GM04503 (cell line): ENCODE measurements at regions not wholly inside any gene's neighbourhood (a gene's known extent, or its start where the extent isn't known, plus 50 kb on each side); places are given as distances from the start of the nearest gene placed in this dataset.

ENCODE experiments used
- DNase-seq: peaks from one replicate; pipeline ENCODE4 v3.0.0-alpha.2; 2012; ENCODE audit warnings: low read depth

- no peak for DNase-seq
These were observed 1575.6 kb downstream of the NCAM2 start for GRCh38 chr21:22573834-22574233.

- no peak for DNase-seq
These were observed 1577.0 kb downstream of the NCAM2 start for GRCh38 chr21:22575165-22575584.

- no peak for DNase-seq
These were observed 1581.5 kb downstream of the NCAM2 start for GRCh38 chr21:22579741-22580140.

- DNase-seq: no peak
These were observed 1583.8 kb downstream of the NCAM2 start for GRCh38 chr21:22582026-22582425.

- no peak for DNase-seq
These were observed 1586.1 kb downstream of the NCAM2 start for GRCh38 chr21:22584308-22584707.

GRCh38 chr21:22585558-22585957 is 1587.3 kb downstream of the NCAM2 start:
- DNase-seq: no peak

DNA sequence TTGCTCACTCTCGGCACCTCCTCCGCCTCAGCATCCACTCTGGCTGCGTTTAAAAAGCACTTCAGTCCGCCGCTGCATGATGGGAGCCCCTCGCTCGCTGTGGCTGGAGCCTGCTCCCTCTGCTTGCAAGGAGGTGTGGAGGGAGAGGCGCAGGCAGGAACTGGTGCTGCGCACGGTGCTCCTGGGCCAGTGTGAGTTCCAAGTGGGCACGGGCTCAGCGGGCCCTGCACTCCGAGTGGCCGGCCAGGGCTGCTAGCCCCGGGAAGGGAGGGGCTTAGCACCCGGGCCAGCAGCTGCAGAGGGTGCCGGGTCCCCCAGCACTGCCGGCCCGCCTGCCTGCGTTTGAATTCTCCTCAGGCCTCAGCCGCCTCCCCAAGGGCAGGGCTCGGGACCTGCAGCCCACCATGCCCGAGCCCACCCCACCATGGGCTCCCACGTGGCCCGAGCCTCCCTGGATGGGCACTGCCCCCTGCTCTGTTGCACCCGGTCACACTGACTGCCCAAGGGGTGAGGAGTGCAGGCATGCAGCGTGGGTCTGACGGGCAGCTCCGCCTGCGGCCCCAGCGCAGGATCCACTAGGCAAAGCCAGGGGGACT is 1599.5 kb downstream of the NCAM2 start:
- no peak for DNase-seq

- DNase-seq: no peak
These were observed 1611.6 kb downstream of the NCAM2 start for GRCh38 chr21:22609802-22610201.

DNA sequence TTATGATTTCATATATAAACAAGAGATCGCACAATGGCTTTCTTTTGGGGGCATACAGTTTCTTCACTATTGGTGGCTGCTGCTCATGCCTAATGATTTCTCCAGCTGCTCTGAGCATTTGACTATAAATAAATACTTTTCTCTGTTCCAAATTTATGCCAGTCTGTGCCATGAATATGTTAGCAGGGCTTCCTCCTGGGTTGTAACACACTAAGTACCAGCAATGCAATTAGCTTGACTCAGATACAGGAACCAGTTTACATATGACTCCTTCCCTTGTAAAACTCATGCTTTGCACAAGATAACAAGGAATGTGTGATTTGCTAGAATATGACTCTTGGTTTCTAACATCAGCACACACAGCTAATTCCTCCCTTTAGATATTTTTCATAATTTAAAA is 1629.7 kb downstream of the NCAM2 start:
- DNase-seq: no peak

GRCh38 chr21:22630953-22631465 is 1632.8 kb downstream of the NCAM2 start:
- DNase-seq: no peak

DNA sequence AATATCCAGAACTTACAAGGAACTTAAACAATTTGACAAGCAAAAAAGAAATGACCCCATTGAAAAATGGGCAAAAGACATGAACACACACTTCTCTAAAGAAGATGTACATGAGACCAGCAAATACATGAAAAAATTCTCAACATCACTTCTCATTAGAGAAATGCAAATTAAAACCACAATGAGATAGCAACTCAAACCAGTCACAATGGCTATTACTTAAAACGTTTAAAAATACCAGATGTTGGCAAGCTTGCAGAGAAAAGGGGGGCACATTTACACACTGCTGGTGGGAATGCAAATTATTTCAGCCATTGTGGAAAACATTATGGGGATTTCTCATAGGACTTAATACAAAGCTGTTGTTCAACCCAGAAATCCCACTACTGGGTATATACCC is 1634.0 kb downstream of the NCAM2 start:
- no peak for DNase-seq

DNA sequence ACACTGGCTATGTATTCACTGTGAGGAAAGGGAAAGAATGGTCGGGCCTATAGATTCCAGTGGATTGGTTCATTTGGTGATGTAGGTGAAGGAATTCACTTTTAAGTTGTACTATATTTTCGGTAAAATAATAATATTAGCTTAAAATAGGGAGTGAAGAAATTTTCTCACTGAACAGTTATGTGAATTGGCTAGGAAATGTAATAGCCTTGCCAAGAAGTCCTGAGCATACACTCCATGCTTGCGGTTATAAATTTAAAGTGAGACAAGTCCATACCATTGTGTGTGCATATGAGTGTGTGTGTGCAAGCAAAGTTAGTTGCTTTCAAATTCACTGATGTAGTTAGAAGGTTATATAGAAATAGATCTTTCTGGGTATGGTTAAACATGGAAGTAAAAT is 1651.0 kb downstream of the NCAM2 start:
- no peak for DNase-seq

- DNase-seq: no peak
These were observed 1652.0 kb downstream of the NCAM2 start for GRCh38 chr21:22650226-22650625.

DNA sequence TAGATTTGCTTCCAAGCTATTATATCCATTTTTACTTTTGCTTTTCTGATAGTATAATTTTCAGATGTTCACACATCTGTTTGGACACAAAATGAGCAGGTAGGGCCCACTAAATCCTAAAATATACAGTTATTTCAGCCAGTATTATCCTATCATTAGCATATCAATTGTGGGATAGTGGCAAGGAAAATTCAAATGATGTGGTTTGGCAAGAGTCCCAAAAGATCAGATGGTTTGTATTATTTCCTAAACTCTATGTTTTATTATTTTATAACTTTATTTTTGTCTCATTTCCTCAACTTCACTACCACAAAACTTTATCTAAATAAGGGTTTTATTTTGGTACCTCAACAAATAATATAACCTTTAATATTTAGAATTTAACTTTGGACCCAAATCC is 1659.6 kb downstream of the NCAM2 start:
- no peak for DNase-seq

- DNase-seq: no peak
These were observed 1671.9 kb downstream of the NCAM2 start for GRCh38 chr21:22670148-22670547.

- no peak for DNase-seq
These were observed 1681.0 kb downstream of the NCAM2 start for GRCh38 chr21:22679207-22679606.

DNA sequence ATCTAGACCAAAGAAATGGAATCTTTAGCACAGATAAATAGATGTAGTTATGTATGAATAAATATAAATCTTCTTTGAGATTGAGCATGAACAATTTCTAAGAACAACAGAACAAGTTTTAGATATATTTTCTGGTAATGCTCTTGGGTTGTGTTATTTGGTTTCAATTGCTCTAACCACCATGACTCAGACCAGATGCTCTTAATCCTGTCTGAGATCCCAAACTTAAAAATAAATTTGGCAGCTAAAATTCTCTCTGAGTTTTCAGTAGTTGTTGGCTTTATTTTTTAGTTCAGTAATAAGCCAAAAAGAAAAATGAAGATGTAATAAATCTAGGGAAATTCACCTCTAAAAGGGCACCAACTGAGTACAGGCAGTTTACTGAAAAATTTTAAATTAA is 1693.4 kb downstream of the NCAM2 start:
- DNase-seq: no peak

- no peak for DNase-seq
These were observed 1705.3 kb downstream of the NCAM2 start for GRCh38 chr21:22703521-22703920.

- DNase-seq: no peak
These were observed 1712.5 kb downstream of the NCAM2 start for GRCh38 chr21:22710721-22711120.

DNA sequence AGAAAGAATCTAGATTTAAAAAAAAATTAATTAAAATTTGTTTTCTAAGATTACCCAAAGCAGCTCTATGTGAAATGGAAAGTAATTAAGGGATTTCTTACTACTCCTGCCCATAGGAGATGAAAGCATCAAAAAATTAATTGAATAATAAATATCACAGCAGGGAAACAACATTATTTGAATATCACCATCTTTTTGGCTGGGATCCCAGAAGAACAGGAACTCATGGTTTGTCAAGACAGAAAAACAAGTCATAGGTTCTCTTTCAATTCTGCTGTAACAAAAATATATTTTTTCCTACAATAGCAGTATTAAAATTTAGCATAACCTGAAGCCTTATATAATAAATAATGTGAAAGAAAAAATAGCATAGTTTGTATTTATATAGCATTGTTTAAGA is 1713.4 kb downstream of the NCAM2 start:
- no peak for DNase-seq

DNA sequence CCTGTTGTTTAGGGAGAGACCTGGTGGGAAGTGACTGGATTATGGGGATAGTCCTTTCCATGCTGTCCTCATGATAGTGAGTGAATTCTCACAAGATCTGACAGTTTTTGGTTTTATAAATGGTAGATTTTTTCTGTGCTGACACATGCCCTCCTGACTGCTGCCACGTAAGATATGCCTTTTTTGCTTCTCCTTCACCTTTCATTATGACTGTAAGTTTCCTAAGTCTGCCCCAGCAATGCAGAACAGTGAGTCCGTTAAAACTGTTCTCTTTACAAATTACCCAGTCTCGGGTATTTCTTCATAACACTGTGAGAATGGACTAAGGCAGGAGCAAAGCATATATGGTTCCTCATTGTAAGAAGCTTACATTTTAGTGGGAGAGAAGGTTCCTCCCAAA is 1727.2 kb downstream of the NCAM2 start:
- DNase-seq: no peak

DNA sequence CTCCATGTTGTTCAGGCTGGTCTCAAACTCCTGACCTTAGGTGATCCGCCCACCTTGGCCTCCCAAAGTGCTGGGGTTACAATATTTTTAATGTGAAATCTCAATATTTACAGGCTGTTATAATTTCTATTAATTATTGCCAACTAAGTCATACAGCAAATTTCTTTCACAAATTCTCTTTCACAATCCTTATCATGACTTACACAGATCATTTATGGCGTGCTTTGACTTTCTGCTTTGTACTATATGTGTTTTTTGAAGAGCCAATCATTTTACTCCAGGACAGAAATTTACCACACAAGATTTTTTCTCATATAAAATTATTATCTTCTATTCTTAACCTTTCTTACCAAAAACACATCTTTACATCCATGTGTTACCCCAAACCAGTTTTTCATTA is 1729.9 kb downstream of the NCAM2 start:
- no peak for DNase-seq

GRCh38 chr21:22743085-22743484 is 1744.9 kb downstream of the NCAM2 start:
- no peak for DNase-seq

- DNase-seq: no peak
These were observed 1756.5 kb downstream of the NCAM2 start for GRCh38 chr21:22754746-22755145.

DNA sequence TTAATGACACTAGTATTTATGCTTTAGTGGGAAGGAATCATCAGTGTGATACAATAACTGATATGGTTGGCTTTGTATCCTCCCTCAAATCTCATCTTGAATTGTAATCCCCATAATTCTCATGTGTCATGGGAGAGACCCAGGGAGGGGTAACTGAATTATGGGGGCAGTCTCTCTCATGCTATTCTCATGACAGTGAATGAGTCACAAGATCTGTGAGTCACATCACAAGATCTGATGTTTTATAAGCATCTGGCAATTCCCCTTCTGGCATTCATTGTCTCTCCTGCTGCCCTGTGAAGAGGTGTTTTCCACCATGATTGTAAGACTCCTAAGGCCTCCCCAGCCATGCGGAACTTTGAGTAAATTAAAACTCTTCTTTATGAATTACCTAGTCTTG is 1760.3 kb downstream of the NCAM2 start:
- no peak for DNase-seq
